HL-60 (cell line): ENCODE measurements at regions not wholly inside any gene's neighbourhood (a gene's known extent, or its start where the extent isn't known, plus 50 kb on each side); places are given as distances from the start of the nearest gene placed in this dataset.

Source experiments
- GABPA ChIP-seq: IDR thresholded peaks from 2 replicates; pipeline ENCODE4 v1.6.1; 2012; ENCODE audit warnings: low read depth
- POLR2AphosphoS5 ChIP-seq: IDR thresholded peaks from 2 replicates; pipeline ENCODE4 v1.6.1; 2012; ENCODE audit warnings: low read depth
- SPI1 ChIP-seq: IDR thresholded peaks from 2 replicates; pipeline ENCODE4 v1.6.1; 2012; ENCODE audit warnings: low read depth, mild to moderate bottlenecking, borderline replicate concordance
- TF ChIP-seq, protein P1 (sequence below): IDR thresholded peaks from one replicate; pipeline ENCODE4 v1.5.1; 2011; ENCODE audit warnings: low read length, control low read depth, inconsistent platforms; ENCODE audit not compliant: insufficient read depth
- TF ChIP-seq, protein P2 (sequence below): IDR thresholded peaks from 2 replicates; pipeline ENCODE4 v1.6.1; 2012; ENCODE audit warnings: low read depth; ENCODE audit not compliant: insufficient replicate concordance

DNA sequence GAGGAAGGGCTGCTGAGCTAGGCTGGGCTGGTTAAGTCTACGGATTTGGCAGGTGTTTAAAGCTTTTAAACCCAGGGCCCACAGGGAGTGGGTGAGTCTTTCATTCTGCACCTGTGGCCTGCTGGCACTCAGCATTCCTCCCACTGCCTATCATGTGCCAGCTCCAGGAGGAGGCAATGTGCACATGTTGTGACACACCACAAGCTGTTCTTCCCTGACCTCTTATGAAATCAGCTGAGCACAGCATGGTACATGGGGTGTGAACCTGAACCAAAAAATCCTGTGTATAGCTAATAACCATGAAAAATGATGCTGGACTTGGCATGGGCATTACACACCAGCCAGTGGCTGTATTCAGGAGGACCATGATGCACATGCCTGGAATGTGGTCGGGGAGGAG lies 297.9 kb upstream of the MMADHC start:
- TF ChIP-seq, protein P1, sequence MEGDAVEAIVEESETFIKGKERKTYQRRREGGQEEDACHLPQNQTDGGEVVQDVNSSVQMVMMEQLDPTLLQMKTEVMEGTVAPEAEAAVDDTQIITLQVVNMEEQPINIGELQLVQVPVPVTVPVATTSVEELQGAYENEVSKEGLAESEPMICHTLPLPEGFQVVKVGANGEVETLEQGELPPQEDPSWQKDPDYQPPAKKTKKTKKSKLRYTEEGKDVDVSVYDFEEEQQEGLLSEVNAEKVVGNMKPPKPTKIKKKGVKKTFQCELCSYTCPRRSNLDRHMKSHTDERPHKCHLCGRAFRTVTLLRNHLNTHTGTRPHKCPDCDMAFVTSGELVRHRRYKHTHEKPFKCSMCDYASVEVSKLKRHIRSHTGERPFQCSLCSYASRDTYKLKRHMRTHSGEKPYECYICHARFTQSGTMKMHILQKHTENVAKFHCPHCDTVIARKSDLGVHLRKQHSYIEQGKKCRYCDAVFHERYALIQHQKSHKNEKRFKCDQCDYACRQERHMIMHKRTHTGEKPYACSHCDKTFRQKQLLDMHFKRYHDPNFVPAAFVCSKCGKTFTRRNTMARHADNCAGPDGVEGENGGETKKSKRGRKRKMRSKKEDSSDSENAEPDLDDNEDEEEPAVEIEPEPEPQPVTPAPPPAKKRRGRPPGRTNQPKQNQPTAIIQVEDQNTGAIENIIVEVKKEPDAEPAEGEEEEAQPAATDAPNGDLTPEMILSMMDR = no peak
- TF ChIP-seq, protein P2, sequence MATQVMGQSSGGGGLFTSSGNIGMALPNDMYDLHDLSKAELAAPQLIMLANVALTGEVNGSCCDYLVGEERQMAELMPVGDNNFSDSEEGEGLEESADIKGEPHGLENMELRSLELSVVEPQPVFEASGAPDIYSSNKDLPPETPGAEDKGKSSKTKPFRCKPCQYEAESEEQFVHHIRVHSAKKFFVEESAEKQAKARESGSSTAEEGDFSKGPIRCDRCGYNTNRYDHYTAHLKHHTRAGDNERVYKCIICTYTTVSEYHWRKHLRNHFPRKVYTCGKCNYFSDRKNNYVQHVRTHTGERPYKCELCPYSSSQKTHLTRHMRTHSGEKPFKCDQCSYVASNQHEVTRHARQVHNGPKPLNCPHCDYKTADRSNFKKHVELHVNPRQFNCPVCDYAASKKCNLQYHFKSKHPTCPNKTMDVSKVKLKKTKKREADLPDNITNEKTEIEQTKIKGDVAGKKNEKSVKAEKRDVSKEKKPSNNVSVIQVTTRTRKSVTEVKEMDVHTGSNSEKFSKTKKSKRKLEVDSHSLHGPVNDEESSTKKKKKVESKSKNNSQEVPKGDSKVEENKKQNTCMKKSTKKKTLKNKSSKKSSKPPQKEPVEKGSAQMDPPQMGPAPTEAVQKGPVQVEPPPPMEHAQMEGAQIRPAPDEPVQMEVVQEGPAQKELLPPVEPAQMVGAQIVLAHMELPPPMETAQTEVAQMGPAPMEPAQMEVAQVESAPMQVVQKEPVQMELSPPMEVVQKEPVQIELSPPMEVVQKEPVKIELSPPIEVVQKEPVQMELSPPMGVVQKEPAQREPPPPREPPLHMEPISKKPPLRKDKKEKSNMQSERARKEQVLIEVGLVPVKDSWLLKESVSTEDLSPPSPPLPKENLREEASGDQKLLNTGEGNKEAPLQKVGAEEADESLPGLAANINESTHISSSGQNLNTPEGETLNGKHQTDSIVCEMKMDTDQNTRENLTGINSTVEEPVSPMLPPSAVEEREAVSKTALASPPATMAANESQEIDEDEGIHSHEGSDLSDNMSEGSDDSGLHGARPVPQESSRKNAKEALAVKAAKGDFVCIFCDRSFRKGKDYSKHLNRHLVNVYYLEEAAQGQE = no peak
- TF ChIP-seq POLR2AphosphoS5 (no peak), GABPA (no peak), SPI1 (no peak)
